GM12892 (cell line): ENCODE measurements at regions not wholly inside any gene's neighbourhood (a gene's known extent, or its start where the extent isn't known, plus 50 kb on each side); places are given as distances from the start of the nearest gene placed in this dataset.
"Not testable (repeated sequence)": the region's sequence is repeated elsewhere in the genome, so short reads cannot be mapped to it uniquely, and the experiment has no call there.

Source experiments
- POLR2A ChIP-seq: IDR thresholded peaks from 2 replicates; pipeline ENCODE4 v1.6.1; 2011; ENCODE audit warnings: low read depth, low read length, control low read depth
- TAF1 ChIP-seq: IDR thresholded peaks from 2 replicates; pipeline ENCODE4 v1.6.1; 2011; ENCODE audit warnings: low read depth, mild to moderate bottlenecking, control low read depth, low read length, borderline replicate concordance

- TF ChIP-seq TAF1, POLR2A: not testable (repeated sequence)
Observed at GRCh38 chr20:26025792-26026191, 329.1 kb upstream of the ZNF337 start.
